SKM-1 treated with dmso at 0.1 percent for 144 hours (cell line): ENCODE measurements at regions not wholly inside any gene's neighbourhood (a gene's known extent, or its start where the extent isn't known, plus 50 kb on each side); places are given as distances from the start of the nearest gene placed in this dataset.
"Not testable (repeated sequence)": the region's sequence is repeated elsewhere in the genome, so short reads cannot be mapped to it uniquely, and the experiment has no call there.

Experiments
- DNase-seq: peaks from one replicate; lab custom pipeline; 2025; ENCODE audit not compliant: unreplicated experiment; lab: John Stamatoyannopoulos, UW

- DNase-seq = no peak
Observed at GRCh38 chr9:26247861-26248260, 569.6 kb upstream of the TUSC1 start.

- DNase-seq = no peak
Observed at GRCh38 chr9:26244661-26245451, 566.6 kb upstream of the TUSC1 start.

- DNase-seq = no peak
Observed at GRCh38 chr9:26243726-26244125, 565.5 kb upstream of the TUSC1 start.

GRCh38 chr9:26243029-26243697, 564.9 kb upstream of the TUSC1 start:
- DNase-seq = no peak

- no peak for DNase-seq
Observed at GRCh38 chr9:26240020-26240419, 561.8 kb upstream of the TUSC1 start.

GRCh38 chr9:26237256-26237655, 559.0 kb upstream of the TUSC1 start:
- no peak for DNase-seq

- DNase-seq = no peak
Observed at GRCh38 chr9:26234865-26235264, 556.6 kb upstream of the TUSC1 start.

- no peak for DNase-seq
Observed at GRCh38 chr9:26231391-26231790, 553.1 kb upstream of the TUSC1 start.

GRCh38 chr9:26229324-26230054, 551.2 kb upstream of the TUSC1 start:
- no peak for DNase-seq

GRCh38 chr9:26228273-26228672, 550.0 kb upstream of the TUSC1 start:
- no peak for DNase-seq

GRCh38 chr9:26221290-26221689, 543.0 kb upstream of the TUSC1 start:
- DNase-seq = no peak

- DNase-seq = no peak
Observed at GRCh38 chr9:26220367-26220766, 542.1 kb upstream of the TUSC1 start.

- DNase-seq = no peak
Observed at GRCh38 chr9:26219961-26220360, 541.7 kb upstream of the TUSC1 start.

GRCh38 chr9:26216702-26217101, 538.5 kb upstream of the TUSC1 start:
- DNase-seq = no peak

- DNase-seq = not testable (repeated sequence)
Observed at GRCh38 chr9:26214713-26215444, 536.6 kb upstream of the TUSC1 start.

GRCh38 chr9:26210338-26210851, 532.2 kb upstream of the TUSC1 start:
- peak; percentile 38 for DNase-seq

- DNase-seq = no peak
Observed at GRCh38 chr9:26205261-26205660, 527.0 kb upstream of the TUSC1 start.

- DNase-seq = no peak
Observed at GRCh38 chr9:26193237-26193636, 515.0 kb upstream of the TUSC1 start.

- DNase-seq = no peak
Observed at GRCh38 chr9:26191711-26192110, 513.5 kb upstream of the TUSC1 start.

GRCh38 chr9:26181836-26182235, 503.6 kb upstream of the TUSC1 start:
- no peak for DNase-seq

GRCh38 chr9:26176628-26177027, 498.4 kb upstream of the TUSC1 start:
- no peak for DNase-seq
